OCI-LY1 (cell line): ENCODE measurements at regions not wholly inside any gene's neighbourhood (a gene's known extent, or its start where the extent isn't known, plus 50 kb on each side); places are given as distances from the start of the nearest gene placed in this dataset.

Source experiments
- H2AFZ ChIP-seq: fragments of 200-600 bp; sonication (generic), shearing (Covaris generic); 2 replicates; pipeline ENCODE4 v1.6.0; 2014; ENCODE audit warnings: antibody characterized with exemption, mild to moderate bottlenecking, low read length
- H3F3A ChIP-seq: fragments of 200-600 bp; sonication (generic), shearing (Covaris generic); 2 replicates; pipeline ENCODE4 v1.6.0; 2014; ENCODE audit warnings: mild to moderate bottlenecking, antibody characterized with exemption, low read length, moderate library complexity; ENCODE audit not compliant: insufficient read depth
- H3K27ac ChIP-seq: fragments of 200-600 bp; sonication (generic); 2 replicates; pipeline ENCODE4 v1.5.1; 2014; ENCODE audit warnings: low read length, mixed run types, mild to moderate bottlenecking, low read depth; ENCODE audit not compliant: poor library complexity, severe bottlenecking
- H3K27me3 ChIP-seq: fragments of 200-600 bp; sonication (generic); 2 replicates; pipeline ENCODE4 v1.6.0; 2014; ENCODE audit warnings: antibody characterized with exemption, mild to moderate bottlenecking, low read length, moderate library complexity; ENCODE audit not compliant: insufficient read depth
- H3K36me3 ChIP-seq: fragments of 200-600 bp; sonication (generic); 2 replicates; pipeline ENCODE4 v1.6.1; 2014; ENCODE audit warnings: mild to moderate bottlenecking, antibody characterized with exemption, low read length, moderate library complexity, mixed read lengths; ENCODE audit not compliant: insufficient read depth
- H3K4me1 ChIP-seq: fragments of 200-600 bp; sonication (generic); 2 replicates; pipeline ENCODE4 v1.5.1; 2014; ENCODE audit warnings: mild to moderate bottlenecking, low read length, moderate library complexity; ENCODE audit not compliant: insufficient read depth, severe bottlenecking
- H3K4me2 ChIP-seq: fragments of 200-600 bp; sonication (generic), shearing (Covaris generic); 2 replicates; pipeline ENCODE4 v1.6.1; 2014; ENCODE audit warnings: low read length
- H3K4me3 ChIP-seq: fragments of 200-600 bp; sonication (generic); 2 replicates; pipeline ENCODE4 v1.5.1; 2014; ENCODE audit warnings: low read length, low read depth, mild to moderate bottlenecking, mixed read lengths; ENCODE audit not compliant: poor library complexity, severe bottlenecking
- H3K79me2 ChIP-seq: fragments of 200-600 bp; shearing (Covaris generic); 2 replicates; pipeline ENCODE4 v1.6.1; 2016; ENCODE audit warnings: mixed run types, low read length, mixed read lengths; ENCODE audit not compliant: insufficient read depth
- H3K9ac ChIP-seq: fragments of 200-600 bp; sonication (generic), shearing (Covaris generic); 2 replicates; pipeline ENCODE4 v1.6.1; 2014; ENCODE audit warnings: mild to moderate bottlenecking, low read length, mixed read lengths
- H3K9me2 ChIP-seq: fragments of 200-600 bp; sonication (generic), shearing (Covaris generic); 2 replicates; pipeline ENCODE4 v1.6.1; 2014; ENCODE audit warnings: low read depth, mild to moderate bottlenecking, low read length, mixed read lengths
- H3K9me3 ChIP-seq: fragments of 200-600 bp; shearing (Covaris generic); 2 replicates; pipeline ENCODE4 v1.6.1; 2014; ENCODE audit warnings: low read length, mixed read lengths
- H4K20me1 ChIP-seq: fragments of 200-600 bp; sonication (generic), shearing (Covaris generic); 2 replicates; pipeline ENCODE4 v1.6.0; 2016; ENCODE audit warnings: mild to moderate bottlenecking, low read length; ENCODE audit not compliant: insufficient read depth
- CTCF ChIP-seq: fragments of 200-600 bp; sonication (generic), shearing (Covaris generic); IDR thresholded peaks from 2 replicates; pipeline ENCODE4 v1.5.1; 2017; ENCODE audit warnings: mild to moderate bottlenecking, antibody characterized with exemption, low read length, moderate library complexity, mixed read lengths
- EZH2 ChIP-seq: fragments of 200-600 bp; sonication (generic), shearing (Covaris generic); IDR thresholded peaks from 2 replicates; pipeline ENCODE4 v1.8.0; 2017; ENCODE audit warnings: borderline replicate concordance, mixed run types, mild to moderate bottlenecking, antibody characterized with exemption, low read length, moderate library complexity, mixed read lengths

DNA sequence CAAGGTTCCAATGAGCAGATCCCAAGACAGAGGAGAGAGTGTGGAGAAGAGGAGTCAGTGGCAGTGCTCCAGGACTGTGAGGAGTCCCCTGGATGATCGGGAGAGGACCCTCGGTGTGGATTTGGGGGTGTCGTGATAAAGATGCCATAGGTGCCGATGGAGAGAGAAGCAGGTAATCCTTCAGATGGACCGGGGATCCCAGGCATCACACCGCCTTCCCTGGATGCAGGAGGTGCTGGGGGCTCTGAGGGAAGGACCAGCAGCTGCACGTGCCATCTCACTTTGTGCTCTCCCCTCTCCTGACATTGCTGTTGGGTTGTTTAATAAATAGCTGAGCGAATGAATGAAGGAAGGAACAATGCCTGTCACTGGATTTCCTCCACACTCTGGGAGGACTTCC is 744.1 kb downstream of the BRD1 start:
- no peaks in the 10 kb centered on the region for H3F3A ChIP-seq
- H3K9ac ChIP-seq: no peak overlapping the region
- no peak overlapping the region for H3K4me3 ChIP-seq
- no peaks in the 10 kb centered on the region for H3K79me2 ChIP-seq
- no peaks in the 10 kb centered on the region for H3K9me3 ChIP-seq
- H4K20me1 ChIP-seq: no peaks in the 10 kb centered on the region
- H3K9me2 ChIP-seq: no peaks in the 10 kb centered on the region
- H2AFZ ChIP-seq: no peak overlapping the region
- H3K4me2 ChIP-seq: no peak overlapping the region
- H3K27ac ChIP-seq: no peak overlapping the region
- TF ChIP-seq CTCF (no peak), EZH2 (no peak)
- no peaks in the 10 kb centered on the region for H3K4me1 ChIP-seq
- no peaks in the 10 kb centered on the region for H3K36me3 ChIP-seq
- 0 out of 2 replicates have a peak, but pooled peaks cover 4% of the 10 kb centered on the region for H3K27me3 ChIP-seq

DNA sequence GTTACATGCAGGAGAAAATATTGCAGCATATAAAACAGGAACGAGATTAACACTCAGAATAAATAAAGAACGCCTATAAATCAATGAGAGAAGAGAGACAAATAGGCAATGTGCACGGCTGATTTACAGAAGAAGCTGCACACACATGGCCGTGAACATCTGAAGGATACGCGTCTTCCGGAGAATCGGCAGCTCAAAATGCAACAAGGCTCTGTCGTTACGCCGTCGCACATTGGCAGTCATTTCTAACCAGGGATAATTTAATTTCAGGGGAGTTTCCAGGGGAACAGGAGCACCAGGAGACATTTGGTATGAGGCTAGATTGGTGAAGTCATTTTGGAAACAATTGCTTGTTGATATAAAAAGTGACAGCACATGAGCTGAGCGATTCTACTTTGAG is 745.2 kb downstream of the BRD1 start:
- Histone ChIP-seq H3F3A (no peaks in the 10 kb centered on the region), H2AFZ (no peak overlapping the region), H3K4me3 (no peak overlapping the region), H3K4me2 (no peak overlapping the region), H3K27me3 (0 out of 2 replicates have a peak, but pooled peaks cover 4% of the 10 kb centered on the region), H3K4me1 (no peaks in the 10 kb centered on the region), H4K20me1 (no peaks in the 10 kb centered on the region), H3K36me3 (no peaks in the 10 kb centered on the region), H3K79me2 (no peaks in the 10 kb centered on the region), H3K9ac (no peak overlapping the region), H3K9me2 (no peaks in the 10 kb centered on the region), H3K27ac (no peak overlapping the region), H3K9me3 (no peaks in the 10 kb centered on the region)
- no peak for TF ChIP-seq CTCF
- TF ChIP-seq EZH2: no peak

DNA sequence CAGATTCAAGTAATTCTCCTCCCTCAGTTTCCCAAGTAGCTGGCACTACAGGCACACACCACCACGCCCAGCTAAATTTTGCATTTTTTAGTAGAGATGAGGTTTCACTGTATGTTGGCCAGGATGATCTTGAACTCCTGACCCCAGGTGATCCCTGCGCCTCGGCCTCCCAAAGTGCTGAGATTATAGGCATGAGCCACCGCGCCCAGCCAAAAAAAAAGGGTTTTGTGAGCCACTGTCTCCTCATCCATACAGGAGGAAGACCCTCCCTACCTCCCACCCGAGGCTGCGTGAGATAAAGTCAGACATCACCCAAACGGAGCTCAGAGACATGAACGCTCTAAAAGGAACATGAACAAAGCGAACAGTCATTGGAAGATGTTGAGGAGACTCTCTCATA is 745.7 kb downstream of the BRD1 start:
- Histone ChIP-seq H3F3A (no peaks in the 10 kb centered on the region), H3K4me3 (no peak overlapping the region), H3K36me3 (no peaks in the 10 kb centered on the region), H3K9me3 (no peaks in the 10 kb centered on the region), H3K4me2 (no peak overlapping the region), H3K27me3 (0 out of 2 replicates have a peak, but pooled peaks cover 4% of the 10 kb centered on the region), H2AFZ (no peak overlapping the region), H3K9me2 (no peaks in the 10 kb centered on the region), H3K4me1 (no peaks in the 10 kb centered on the region), H3K9ac (no peak overlapping the region), H3K27ac (no peak overlapping the region), H3K79me2 (no peaks in the 10 kb centered on the region), H4K20me1 (no peaks in the 10 kb centered on the region)
- TF ChIP-seq CTCF: no peak
- TF ChIP-seq EZH2: no peak
